RKO (cell line): ENCODE measurements at regions not wholly inside any gene's neighbourhood (a gene's known extent, or its start where the extent isn't known, plus 50 kb on each side); places are given as distances from the start of the nearest gene placed in this dataset.
"Not testable (repeated sequence)": the region's sequence is repeated elsewhere in the genome, so short reads cannot be mapped to it uniquely, and the experiment has no call there.

Experiments
- DNase-seq: peaks from one replicate; pipeline ENCODE4 v3.0.0-alpha.2; 2016; ENCODE audit warnings: low spot score

DNA sequence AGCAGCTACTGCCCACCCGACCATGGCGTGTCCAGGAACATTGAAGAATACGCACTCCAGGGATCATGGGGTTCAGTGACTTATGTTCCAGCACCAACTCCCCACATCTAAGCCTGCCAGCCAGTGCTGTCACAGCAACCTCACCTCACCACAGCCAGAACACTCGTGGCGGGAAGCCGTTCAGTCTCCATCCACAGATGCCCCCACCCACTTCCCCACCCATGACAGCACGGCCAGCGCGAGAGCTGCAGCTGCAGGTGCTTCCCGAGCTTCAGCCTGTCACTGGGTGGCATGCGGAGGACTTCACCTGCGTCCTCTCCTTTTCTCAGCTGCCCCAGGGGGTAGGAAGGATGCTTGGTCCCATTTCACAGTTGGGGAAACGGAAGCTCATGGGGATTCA, 50.3 kb downstream of the RBFOX3 start:
- DNase-seq = no peak

GRCh38 chr17:79559111-79559887, 51.6 kb downstream of the RBFOX3 start:
- no peak for DNase-seq

DNA sequence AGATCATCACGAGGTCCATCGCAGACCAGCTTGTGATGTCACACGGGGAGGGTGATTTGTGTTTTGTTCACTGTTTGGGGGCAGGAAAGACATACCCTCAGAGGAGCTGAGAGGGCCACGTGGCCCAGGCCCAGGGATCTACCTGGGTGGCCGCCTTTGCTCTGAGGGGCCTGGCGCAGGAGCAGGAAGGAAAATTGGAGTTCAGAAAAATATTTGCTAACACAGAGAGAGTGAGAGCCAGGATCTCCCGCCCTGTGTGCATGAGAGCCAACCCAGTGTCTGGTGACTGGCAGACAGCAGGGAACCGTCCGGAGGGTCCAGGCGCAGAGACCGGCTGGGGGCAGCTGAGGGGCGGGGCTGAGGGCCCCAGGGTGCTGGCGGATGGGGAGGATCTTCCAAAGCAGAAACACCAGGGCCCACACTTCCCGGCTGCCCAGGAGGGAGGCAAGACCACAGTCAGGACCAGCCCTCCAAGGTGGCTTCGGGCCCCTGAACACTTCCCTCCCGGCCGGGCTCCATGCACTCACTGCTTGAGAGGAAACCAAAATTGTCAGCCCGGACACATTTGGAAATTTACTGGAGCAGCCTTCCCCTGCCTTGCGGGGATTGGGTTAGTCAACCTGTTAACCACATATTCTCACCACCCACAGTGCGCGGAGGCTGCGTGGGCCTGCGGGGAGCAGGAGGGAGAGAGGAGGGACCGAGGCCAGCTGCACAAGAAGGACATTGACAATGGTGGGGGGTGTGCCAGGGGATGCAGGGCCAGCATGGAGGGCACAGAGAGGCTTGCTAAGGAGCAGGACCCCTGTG, 52.6 kb downstream of the RBFOX3 start:
- DNase-seq = no peak

GRCh38 chr17:79557276-79558090, 53.4 kb downstream of the RBFOX3 start:
- no peak for DNase-seq

GRCh38 chr17:79556271-79556670, 54.6 kb downstream of the RBFOX3 start:
- no peak for DNase-seq

DNA sequence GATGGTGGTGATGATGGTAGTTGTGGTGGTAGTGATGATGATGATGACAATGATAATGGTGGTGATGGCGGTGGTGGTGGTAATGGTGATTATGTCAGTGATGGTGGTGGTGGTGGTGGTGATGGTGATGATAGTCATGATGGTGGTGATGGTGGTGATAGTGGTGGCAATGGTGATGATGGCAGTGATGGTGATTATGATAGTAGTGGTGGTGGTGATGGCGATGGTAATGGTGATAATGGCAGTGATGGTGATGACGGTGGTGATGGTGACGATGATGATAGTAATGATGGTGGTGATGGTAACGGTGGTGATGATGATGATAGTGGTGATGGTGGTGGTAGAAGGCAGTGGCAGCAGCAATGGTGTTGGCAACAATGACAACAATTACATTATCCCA, 55.3 kb downstream of the RBFOX3 start:
- no peak for DNase-seq

- DNase-seq = not testable (repeated sequence)
Measured at GRCh38 chr17:79554346-79554745, 56.5 kb downstream of the RBFOX3 start.

- no peak for DNase-seq
Measured at GRCh38 chr17:79552824-79553223, 58.0 kb downstream of the RBFOX3 start.

DNA sequence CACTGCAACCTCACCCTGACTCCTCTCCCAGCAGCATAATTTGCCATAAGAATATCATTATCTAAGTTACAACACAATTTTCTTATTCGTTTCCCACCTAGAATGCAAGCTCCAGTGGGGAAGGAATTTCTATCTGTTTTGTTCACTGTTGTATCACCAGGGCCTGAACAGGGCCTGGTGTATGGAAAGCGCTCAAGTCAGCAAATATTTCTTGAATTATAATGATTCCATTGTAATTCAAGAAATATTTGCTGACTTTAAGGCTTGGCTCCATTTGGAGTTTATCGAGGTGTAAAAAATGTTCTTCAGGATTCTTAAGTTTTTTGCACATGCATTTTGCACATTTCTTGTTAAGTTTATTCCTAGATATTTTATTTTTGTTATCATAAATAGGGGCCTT, 58.4 kb downstream of the RBFOX3 start:
- no peak for DNase-seq

DNA sequence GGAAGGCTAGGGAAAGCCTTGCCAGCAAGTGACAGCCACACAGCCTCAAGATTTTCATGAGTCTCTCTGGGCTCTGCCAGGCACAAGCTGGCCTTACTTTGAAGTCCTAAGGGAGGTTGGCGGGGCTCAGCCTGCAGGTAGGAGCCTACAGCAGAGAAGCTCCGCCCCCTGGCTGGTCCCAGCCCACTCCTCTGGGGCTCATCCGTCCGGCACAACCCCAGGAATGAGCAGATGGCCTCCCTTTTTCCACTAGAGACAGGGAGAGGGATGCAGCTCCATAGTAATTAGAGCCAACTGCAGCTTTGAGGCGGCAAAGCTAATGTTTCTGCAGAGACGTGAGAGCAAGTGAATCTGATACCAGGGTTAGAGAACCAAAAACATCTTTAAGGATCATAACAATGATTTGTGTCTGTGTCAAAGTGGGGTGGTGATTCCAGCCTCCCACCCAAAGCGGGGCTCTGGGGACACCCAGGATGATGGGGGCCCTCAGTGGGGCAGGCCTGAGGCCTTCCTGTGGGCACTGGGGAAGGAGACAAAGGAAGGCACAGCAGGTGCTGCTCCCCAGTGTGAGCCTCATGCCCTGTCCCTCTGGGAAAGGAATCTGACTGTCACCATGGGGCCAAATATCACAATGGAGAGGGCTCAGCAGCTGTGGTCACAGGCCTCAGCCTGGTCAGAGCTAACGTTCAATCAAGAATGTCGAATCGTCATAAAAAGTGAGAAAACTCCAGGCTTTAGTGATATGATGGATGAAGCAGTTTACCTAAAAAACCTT, 61.5 kb downstream of the RBFOX3 start:
- no peak for DNase-seq

DNA sequence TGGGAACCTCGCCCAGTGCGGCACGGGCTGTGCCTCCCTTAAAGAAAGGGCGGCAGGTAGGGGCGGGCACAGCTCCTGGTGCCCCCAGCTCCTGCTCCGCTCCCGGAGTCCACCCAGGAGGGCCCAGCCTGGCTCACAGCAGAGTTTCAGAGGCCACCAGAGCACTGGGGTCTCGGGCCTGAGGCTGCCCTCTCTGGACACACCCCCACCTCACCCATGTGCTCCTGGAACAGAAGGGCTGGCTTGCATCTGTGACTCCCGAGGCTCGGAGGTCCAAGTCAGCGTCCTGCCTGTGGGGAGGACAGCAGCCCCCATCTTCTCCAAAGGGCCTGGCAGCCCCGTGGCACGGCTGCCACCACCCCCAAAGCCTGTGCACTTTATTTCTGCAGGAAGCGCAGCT, 62.7 kb downstream of the RBFOX3 start:
- no peak for DNase-seq

DNA sequence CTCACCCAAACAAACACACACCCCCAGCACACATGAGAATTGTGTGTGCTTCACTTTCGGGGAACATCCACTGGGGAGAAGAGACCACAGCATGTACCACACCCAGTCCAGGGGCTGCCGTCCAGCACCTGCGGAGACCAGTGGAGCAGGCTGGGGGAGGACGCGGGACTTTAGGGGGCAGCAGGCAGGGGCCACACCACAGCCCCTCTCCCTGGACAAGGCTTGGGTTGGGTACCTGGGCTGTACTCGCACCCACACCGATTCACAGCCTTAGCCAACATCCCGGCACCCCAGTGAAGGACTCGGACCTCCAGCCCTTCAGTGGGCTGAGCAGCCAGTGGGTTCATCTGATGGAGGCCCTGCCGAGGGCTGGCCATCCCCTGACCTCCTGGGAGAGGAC, 63.3 kb downstream of the RBFOX3 start:
- no peak for DNase-seq

- DNase-seq = not testable (repeated sequence)
Measured at GRCh38 chr17:79547171-79547570, 63.7 kb downstream of the RBFOX3 start.

DNA sequence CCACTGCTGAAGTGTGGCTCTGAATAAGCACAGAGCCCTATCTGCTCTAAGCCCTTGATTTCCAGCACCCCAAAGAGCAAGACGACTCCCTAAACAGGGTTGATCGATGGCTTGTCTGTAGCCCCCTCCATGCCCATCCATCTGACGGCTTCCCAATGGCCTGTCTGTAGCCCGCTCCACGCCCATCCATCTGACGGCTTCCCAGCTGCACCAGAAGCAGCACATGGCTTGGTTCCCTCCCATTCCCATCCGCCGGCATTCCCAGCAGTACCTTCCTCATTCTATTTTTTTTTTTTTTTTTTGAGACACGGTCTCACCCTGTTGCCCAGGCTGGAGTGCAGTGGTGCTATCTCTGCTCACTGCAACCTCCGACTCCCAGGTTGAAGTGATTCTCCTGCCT, 64.5 kb downstream of the RBFOX3 start:
- DNase-seq = no peak

GRCh38 chr17:79545251-79546005, 65.4 kb downstream of the RBFOX3 start:
- DNase-seq = no peak

DNA sequence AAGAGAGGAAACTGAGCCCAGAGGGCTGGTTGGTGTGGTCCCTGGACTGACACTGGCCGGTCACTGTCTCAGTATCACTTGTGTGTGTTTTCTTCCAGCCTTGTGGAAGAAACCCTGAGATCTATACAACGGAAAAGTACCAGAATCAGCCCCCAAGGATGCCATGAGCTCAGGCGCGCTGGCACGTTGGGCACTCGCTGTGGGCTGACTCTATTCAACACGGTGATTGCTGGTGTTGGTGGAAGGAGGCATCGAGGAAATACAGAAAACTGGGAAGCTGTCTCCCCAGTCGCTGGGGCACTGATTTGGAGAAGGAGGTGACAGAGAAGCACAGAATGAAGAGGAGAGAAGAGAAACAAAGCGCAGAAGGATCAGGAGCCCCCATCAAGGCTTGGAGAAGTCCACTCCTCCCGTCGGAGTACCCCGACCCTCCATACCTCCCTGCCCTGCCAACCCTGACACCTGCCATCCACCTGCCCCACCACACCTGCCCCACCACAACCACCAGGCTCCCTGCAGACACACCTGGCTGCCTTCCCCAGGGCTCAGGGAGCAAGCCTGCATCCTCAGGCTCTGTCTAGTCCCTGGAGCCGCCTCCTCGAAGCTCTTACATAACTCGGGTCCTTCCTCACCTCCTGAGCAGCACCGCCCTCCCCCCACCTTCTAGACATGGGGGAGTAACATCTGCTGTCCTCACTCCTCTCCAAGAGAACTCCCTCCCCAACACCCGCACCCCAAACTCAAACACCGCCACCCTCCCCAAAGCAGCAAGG, 66.5 kb downstream of the RBFOX3 start:
- DNase-seq = no peak

DNA sequence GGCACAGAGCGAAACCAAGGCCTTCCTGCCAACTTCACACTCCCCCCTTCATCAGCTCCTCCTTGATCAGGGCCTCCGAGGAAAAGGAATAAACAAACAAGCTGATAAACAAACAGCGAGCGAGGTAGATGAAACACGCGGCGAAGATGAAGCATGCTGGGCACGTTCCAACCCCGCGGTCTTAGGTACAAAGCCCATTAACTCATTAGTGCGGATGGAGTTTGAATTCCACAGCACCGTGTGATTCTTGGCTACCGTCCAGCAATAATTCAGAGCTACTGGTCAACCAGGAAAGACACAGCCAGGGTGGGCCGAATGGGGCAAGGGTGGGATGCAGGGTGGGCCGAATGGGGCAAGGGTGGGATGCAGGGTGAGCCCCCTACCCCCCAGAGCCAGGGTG, 67.3 kb downstream of the RBFOX3 start:
- no peak for DNase-seq

DNA sequence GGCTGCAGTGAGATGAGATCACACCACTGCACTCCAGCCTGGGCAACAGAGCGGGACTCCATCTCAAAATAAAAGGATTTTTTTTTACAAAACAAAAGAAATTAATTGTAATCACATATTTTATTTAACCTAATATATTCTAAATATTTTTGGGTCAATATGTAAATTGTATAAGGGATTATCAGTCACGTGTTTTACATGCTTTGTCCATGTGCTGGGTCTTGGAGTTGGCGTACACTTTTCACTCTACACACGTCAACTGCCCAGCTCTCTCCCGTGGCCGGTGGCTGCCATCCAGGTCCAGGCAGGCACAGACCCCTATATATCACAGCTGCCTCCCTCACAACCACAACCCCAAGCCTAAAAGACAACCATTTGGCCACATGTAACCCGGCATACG, 68.1 kb downstream of the RBFOX3 start:
- DNase-seq = no peak

DNA sequence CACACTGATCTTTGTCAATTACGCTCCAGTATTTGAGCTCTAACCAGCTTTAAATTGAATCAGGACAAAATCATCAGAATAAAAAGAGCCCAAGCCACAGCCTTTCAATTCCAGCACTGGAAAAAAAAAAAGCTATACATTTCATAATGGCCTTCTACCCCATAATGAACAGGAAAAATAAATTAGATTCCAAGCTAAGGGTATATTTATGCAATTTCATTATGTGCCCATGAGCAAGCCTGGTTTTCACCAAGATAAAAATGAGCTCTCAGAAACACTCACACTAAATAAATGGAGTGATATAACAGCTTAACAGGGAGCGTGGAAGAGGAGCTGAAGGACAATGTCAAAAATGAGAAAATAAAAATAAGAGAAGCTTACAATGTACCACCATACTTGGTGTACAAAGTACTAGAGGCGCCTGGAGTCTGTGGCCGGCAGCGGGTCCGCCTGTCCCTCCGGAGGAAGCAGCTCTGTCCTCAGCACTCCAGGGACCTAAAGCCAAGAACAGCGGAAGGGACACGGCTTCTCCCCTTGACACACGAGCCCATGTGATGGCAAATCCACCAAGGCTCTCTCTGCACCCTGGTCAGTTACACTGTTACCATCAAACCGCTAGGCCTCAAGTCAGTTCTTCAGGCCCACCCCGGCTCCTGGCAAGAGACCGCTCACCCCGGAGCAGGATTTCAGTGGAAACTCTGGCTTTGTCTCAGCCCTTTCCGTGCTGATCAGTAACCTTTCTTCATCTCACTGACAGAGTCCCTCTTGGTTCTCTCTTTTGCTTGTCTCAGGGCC, 69.6 kb downstream of the RBFOX3 start:
- DNase-seq = no peak
